ENCODE measurements at regions not wholly inside any gene's neighbourhood (a gene's known extent, or its start where the extent isn't known, plus 50 kb on each side); places are given as distances from the start of the nearest gene placed in this dataset.
"Not testable (repeated sequence)": the region's sequence is repeated elsewhere in the genome, so short reads cannot be mapped to it uniquely, and the experiment has no call there.

GRCh38 chr2:121063471-121063870, 221.5 kb downstream of the TFCP2L1 start:
- DNase-seq, result no peak
- no peaks in the 10 kb centered on the region for H3K27me3 ChIP-seq (ENCODE audit: insufficient read depth, low read depth, severe bottlenecking)
- no peaks in the 10 kb centered on the region for H3K36me3 ChIP-seq
- no peak for TF ChIP-seq CTCF (IDR thresholded peaks at IDR 0.05; ENCODE audit: low read depth, low read length)
- H3K27ac ChIP-seq, result no peak overlapping the region
- H3K9me3 ChIP-seq (ENCODE audit: severe bottlenecking), result no peaks in the 10 kb centered on the region
- no peak overlapping the region for H3K4me3 ChIP-seq (ENCODE audit: low read depth, low read length)

- no peaks in the 10 kb centered on the region for H3K27me3 ChIP-seq (ENCODE audit: insufficient read depth, low read depth, severe bottlenecking)
- no peak for TF ChIP-seq CTCF (IDR thresholded peaks at IDR 0.05; ENCODE audit: low read depth, low read length)
- H3K36me3 ChIP-seq, result no peaks in the 10 kb centered on the region
- H3K9me3 ChIP-seq (ENCODE audit: severe bottlenecking), result no peaks in the 10 kb centered on the region
- H3K27ac ChIP-seq, result no peak overlapping the region
- DNase-seq, result no peak
- no peak overlapping the region for H3K4me3 ChIP-seq (ENCODE audit: low read depth, low read length)
Observed at GRCh38 chr2:121064186-121064585, 220.8 kb downstream of the TFCP2L1 start.

- Histone ChIP-seq H3K27me3 (ENCODE audit: insufficient read depth, low read depth, severe bottlenecking) (no peaks in the 10 kb centered on the region), H3K36me3 (no peaks in the 10 kb centered on the region), H3K9me3 (ENCODE audit: severe bottlenecking) (no peaks in the 10 kb centered on the region), H3K27ac (no peak overlapping the region), H3K4me3 (ENCODE audit: low read depth, low read length) (no peak overlapping the region)
- no peak for TF ChIP-seq CTCF (IDR thresholded peaks at IDR 0.05; ENCODE audit: low read depth, low read length)
- DNase-seq, result no peak
Observed at GRCh38 chr2:121065239-121065638, 219.8 kb downstream of the TFCP2L1 start.

- Histone ChIP-seq H3K27me3 (ENCODE audit: insufficient read depth, low read depth, severe bottlenecking) (no peaks in the 10 kb centered on the region), H3K27ac (no peak overlapping the region), H3K36me3 (no peaks in the 10 kb centered on the region), H3K9me3 (ENCODE audit: severe bottlenecking) (no peaks in the 10 kb centered on the region), H3K4me3 (ENCODE audit: low read depth, low read length) (no peak overlapping the region)
- DNase-seq, result no peak
- no peak for TF ChIP-seq CTCF (IDR thresholded peaks at IDR 0.05; ENCODE audit: low read depth, low read length)
Observed at GRCh38 chr2:121066526-121066925, 218.5 kb downstream of the TFCP2L1 start.

GRCh38 chr2:121068851-121069250, 216.2 kb downstream of the TFCP2L1 start:
- H3K27ac ChIP-seq, result no peak overlapping the region
- DNase-seq, result no peak
- no peaks in the 10 kb centered on the region for H3K27me3 ChIP-seq (ENCODE audit: insufficient read depth, low read depth, severe bottlenecking)
- no peaks in the 10 kb centered on the region for H3K9me3 ChIP-seq (ENCODE audit: severe bottlenecking)
- H3K4me3 ChIP-seq (ENCODE audit: low read depth, low read length), result no peak overlapping the region
- no peaks in the 10 kb centered on the region for H3K36me3 ChIP-seq
- TF ChIP-seq CTCF (IDR thresholded peaks at IDR 0.05; ENCODE audit: low read depth, low read length), result no peak

GRCh38 chr2:121069434-121069969, 215.5 kb downstream of the TFCP2L1 start:
- TF ChIP-seq CTCF (IDR thresholded peaks at IDR 0.05; ENCODE audit: low read depth, low read length), result no peak
- Histone ChIP-seq H3K36me3 (no peaks in the 10 kb centered on the region), H3K27me3 (ENCODE audit: insufficient read depth, low read depth, severe bottlenecking) (no peaks in the 10 kb centered on the region), H3K27ac (no peak overlapping the region), H3K4me3 (ENCODE audit: low read depth, low read length) (no peak overlapping the region), H3K9me3 (ENCODE audit: severe bottlenecking) (no peaks in the 10 kb centered on the region)
- DNase-seq, result no peak

GRCh38 chr2:121070061-121070460, 214.9 kb downstream of the TFCP2L1 start:
- H3K27ac ChIP-seq; H3K9me3 ChIP-seq (ENCODE audit: severe bottlenecking): not testable (repeated sequence)

More at GRCh38 chr2:121070061-121070460, 214.9 kb downstream of the TFCP2L1 start:
- DNase-seq; H3K27me3 ChIP-seq (ENCODE audit: insufficient read depth, low read depth, severe bottlenecking); H3K36me3 ChIP-seq; H3K4me3 ChIP-seq (ENCODE audit: low read depth, low read length): not testable (repeated sequence)
